HepG2 (cell line): ENCODE measurements at regions not wholly inside any gene's neighbourhood (a gene's known extent, or its start where the extent isn't known, plus 50 kb on each side); places are given as distances from the start of the nearest gene placed in this dataset.

Experiments
- ATAC-seq: fragments of 200-7000 bp; cut with Tn5 transposase; 3 replicates; pipeline ENCODE4 v1.9.1; 2020; ENCODE audit warnings: mild to moderate bottlenecking, moderate library complexity
- BruUV-seq: library from RNA; stranded (reverse); fragments of 400-500 nt; replicated peaks from 2 replicates; lab custom pipeline; 2021; lab: Mats Ljungman, UMichigan
- CTCF ChIA-PET: fragments of 300-600 bp; formaldehyde crosslinking; extraction: SDS; loops from one replicate; lab custom pipeline; 2021; ENCODE audit warnings: low total read pairs, inconsistent platforms, low intra/inter-chr PET ratio; lab: Yijun Ruan, JAX
- POLR2A ChIA-PET: fragments of 350-600 bp; sonication (Branson Sonifier 250); formaldehyde crosslinking; loops from one replicate; lab custom pipeline; 2020; ENCODE audit warnings: antibody characterized with exemption, inconsistent platforms; lab: Yijun Ruan, JAX
- DNase-seq: peaks from one replicate; pipeline ENCODE4 v3.0.0-alpha.2; 2015; ENCODE audit warnings: low spot score
- FAIRE-seq: peaks from 3 replicates; lab custom pipeline; 2011; peaks lifted over from hg19 to GRCh38; lab: Jason Lieb, UNC
- H2AFZ ChIP-seq: one replicate; pipeline ENCODE4 v1.6.1; 2011; ENCODE audit warnings: low read length, inconsistent platforms
- H3K27ac ChIP-seq: fragments of 300-600 bp; 3 replicates; pipeline ENCODE4 v1.8.0; 2011; ENCODE audit warnings: mixed run types, mild to moderate bottlenecking, mixed read lengths, low read length, inconsistent platforms; ENCODE audit not compliant: insufficient read depth; ENCODE audit errors: extremely low read length
- H3K27me3 ChIP-seq, 2 experiments: fragments of 200-600 bp in 1 of 2; 2 replicates in 1 of 2; 3 replicates in 1 of 2; pipeline versions ENCODE4 v1.6.0 to v1.8.0; 2011; ENCODE audit warnings: low read length in 2 of 2, mild to moderate bottlenecking in 2 of 2, moderate library complexity in 2 of 2, inconsistent platforms in 1 of 2; ENCODE audit not compliant: insufficient read depth in 2 of 2, control insufficient read depth in 1 of 2
- H3K36me3 ChIP-seq, 2 experiments: fragments of 200-600 bp in 1 of 2; replicated peaks in 1 of 2; 2 replicates in 1 of 2; 3 replicates in 1 of 2; pipeline versions ENCODE4 v1.5.1 to v1.8.0; 2011; ENCODE audit warnings: low read length in 2 of 2, inconsistent platforms in 1 of 2; ENCODE audit not compliant: insufficient read depth in 2 of 2, control insufficient read depth in 1 of 2
- H3K4me1 ChIP-seq: 2 replicates; pipeline ENCODE4 v1.5.1; 2012; ENCODE audit warnings: low read length, inconsistent platforms; ENCODE audit not compliant: insufficient read depth
- H3K4me2 ChIP-seq: 2 replicates; pipeline ENCODE4 v1.6.0; 2011; ENCODE audit warnings: low read depth, low read length, inconsistent platforms
- H3K4me3 ChIP-seq, 3 experiments: fragments of 200-600 bp in 1 of 3; sonication (generic), shearing (Covaris generic) in 1 of 3; replicated peaks in 1 of 3; 2 replicates each; pipeline ENCODE4 v1.5.1; 2011 to 2016; ENCODE audit warnings: low read length in 3 of 3, inconsistent platforms in 2 of 3, low read depth in 2 of 3, mild to moderate bottlenecking in 2 of 3, control low read depth in 1 of 3, mixed read lengths in 1 of 3; ENCODE audit not compliant: insufficient read depth in 1 of 3
- H3K79me2 ChIP-seq: one replicate; pipeline ENCODE4 v1.6.1; 2011; ENCODE audit warnings: low read length, inconsistent platforms; ENCODE audit not compliant: insufficient read depth
- H3K9ac ChIP-seq: 2 replicates; pipeline ENCODE4 v1.6.0; 2011; ENCODE audit warnings: mild to moderate bottlenecking, low read depth, low read length, inconsistent platforms; ENCODE audit not compliant: insufficient read depth
- H3K9me3 ChIP-seq: 2 replicates; pipeline ENCODE4 v1.5.1; 2012; ENCODE audit warnings: mild to moderate bottlenecking, low read length
- H4K20me1 ChIP-seq: 2 replicates; pipeline ENCODE4 v1.6.0; 2011; ENCODE audit warnings: inconsistent platforms, mild to moderate bottlenecking, low read length, moderate library complexity; ENCODE audit not compliant: insufficient read depth
- ARID2 ChIP-seq: sonication (generic); formaldehyde crosslinking; IDR thresholded peaks from 2 replicates; pipeline ENCODE4 v1.8.1; 2022; ENCODE audit warnings: mild to moderate bottlenecking, missing genetic modification reagents, borderline replicate concordance
- DBP ChIP-seq: sonication (generic); formaldehyde crosslinking; IDR thresholded peaks from 2 replicates; pipeline ENCODE4 v1.4.0; 2020; ENCODE audit warnings: missing genetic modification reagents; ENCODE audit errors: not compliant biosample characterization
- DRAP1 ChIP-seq: IDR thresholded peaks from 2 replicates; pipeline ENCODE4 v1.6.1; 2016; ENCODE audit warnings: missing genetic modification reagents, missing compliant biosample characterization
- KAT7 ChIP-seq: IDR thresholded peaks from 2 replicates; pipeline ENCODE4 v1.6.1; 2018; ENCODE audit warnings: borderline replicate concordance, missing compliant biosample characterization
- MED8 ChIP-seq: sonication (generic); formaldehyde crosslinking; IDR thresholded peaks from 2 replicates; pipeline ENCODE4 v1.8.1; 2023; ENCODE audit warnings: mild to moderate bottlenecking, missing genetic modification reagents; ENCODE audit not compliant: insufficient replicate concordance
- TBL1XR1 ChIP-seq: fragments of 150-350 bp; IDR thresholded peaks from 2 replicates; pipeline ENCODE4 v1.6.1; 2014; ENCODE audit warnings: borderline replicate concordance, low read length; ENCODE audit not compliant: partially characterized antibody
- YEATS2 ChIP-seq: sonication (generic); formaldehyde crosslinking; IDR thresholded peaks from 2 replicates; pipeline ENCODE4 v1.4.0; 2020; ENCODE audit warnings: missing genetic modification reagents, borderline replicate concordance
- ZNF713 ChIP-seq: sonication (generic); formaldehyde crosslinking; IDR thresholded peaks from 2 replicates; pipeline ENCODE4 v1.4.0; 2020; ENCODE audit warnings: mild to moderate bottlenecking, missing genetic modification reagents
- ZNF720 ChIP-seq: sonication (generic); formaldehyde crosslinking; IDR thresholded peaks from 2 replicates; pipeline ENCODE4 v1.4.0; 2020; ENCODE audit warnings: missing genetic modification reagents
- WGBS: methylation state at CpG from one replicate; pipeline ENCODE4 v1.1.6; 2017; ENCODE audit warnings: low lambda C conversion rate; 5-methylcytosine and 5-hydroxymethylcytosine counted together
- in situ Hi-C: cut with HindIII; loops from 2 replicates; pipeline ENCODE4 v1.10.0; 2017; ENCODE audit warnings: low pct_unique_long_range_greater_than_20kb; ENCODE audit not compliant: extremely low pct_ligation_motif_present
- intact Hi-C: fragments of 100-400 bp; cut with micrococcal nuclease; formaldehyde crosslinking; loops from one replicate; pipeline ENCODE4 v1.10.0; 2022; ENCODE audit not compliant: unreplicated experiment

GRCh38 chr6:157728183-157728881, 94.7 kb upstream of the SNX9 start (continued):
- TF ChIP-seq TBL1XR1 = no peak
- TF ChIP-seq YEATS2 (CRISPR knock-in tag) = peak; percentile 58; the same call in 1 of the 2 replicates
- TF ChIP-seq KAT7 (CRISPR knock-in tag) = no peak
- 0 out of 2 replicates have a peak, but pooled peaks have one; percentile 57 for TF ChIP-seq DRAP1 (CRISPR knock-in tag)

GRCh38 chr6:157731221-157731620, 91.8 kb upstream of the SNX9 start:
- H2AFZ ChIP-seq = peak overlapping the region; percentile 34
- 96% methylated on average over 5 of the region's 5 CpGs for WGBS
- H4K20me1 ChIP-seq = no peaks in the 10 kb centered on the region
- ATAC-seq (no peak), DNase-seq (no peak), FAIRE-seq (no peak)
- H3K9ac ChIP-seq = no peak overlapping the region
- H3K27ac ChIP-seq = no peak overlapping the region
- H3K4me3 ChIP-seq = no peak overlapping the region
- in situ Hi-C loops = no loop called here
- POLR2A ChIA-PET = no interaction called here
- peaks cover 86% of the 10 kb centered on the region for H3K4me1 ChIP-seq
- TF ChIP-seq MED8 (CRISPR knock-in tag) (no peak), ARID2 (CRISPR knock-in tag) (0 out of 2 replicates have a peak, but pooled peaks have one; percentile 36), ZNF713 (CRISPR knock-in tag) (no peak), ZNF720 (CRISPR knock-in tag) (no peak), DBP (no peak)
- no peaks in the 10 kb centered on the region for H3K79me2 ChIP-seq
- H3K4me2 ChIP-seq = no peak overlapping the region
- H3K27me3 ChIP-seq = no peaks in the 10 kb centered on the region
- no peaks in the 10 kb centered on the region for H3K9me3 ChIP-seq
- intact Hi-C loops = no loop called here
- H3K36me3 ChIP-seq = no peaks in the 10 kb centered on the region
- CTCF ChIA-PET = no interaction called here
- BruUV-seq = no TSS peak
